HTR-8/SVneo (cell line): ENCODE measurements at regions not wholly inside any gene's neighbourhood (a gene's known extent, or its start where the extent isn't known, plus 50 kb on each side); places are given as distances from the start of the nearest gene placed in this dataset.

ENCODE experiments used
- DNase-seq: peaks from one replicate; pipeline ENCODE4 v3.0.0; 2011; ENCODE audit warnings: low spot score, mixed read lengths; ENCODE audit not compliant: insufficient read length
- FAIRE-seq: peaks from 2 replicates; lab custom pipeline; 2011; peaks lifted over from hg19 to GRCh38; lab: Jason Lieb, UNC

- FAIRE-seq (no peak), DNase-seq (no peak)
Measured at GRCh38 chr4:184941671-184942418, 76.4 kb upstream of the HELT start.

GRCh38 chr4:184942444-184943425 lies 75.6 kb upstream of the HELT start:
- FAIRE-seq (no peak), DNase-seq (no peak)

DNA sequence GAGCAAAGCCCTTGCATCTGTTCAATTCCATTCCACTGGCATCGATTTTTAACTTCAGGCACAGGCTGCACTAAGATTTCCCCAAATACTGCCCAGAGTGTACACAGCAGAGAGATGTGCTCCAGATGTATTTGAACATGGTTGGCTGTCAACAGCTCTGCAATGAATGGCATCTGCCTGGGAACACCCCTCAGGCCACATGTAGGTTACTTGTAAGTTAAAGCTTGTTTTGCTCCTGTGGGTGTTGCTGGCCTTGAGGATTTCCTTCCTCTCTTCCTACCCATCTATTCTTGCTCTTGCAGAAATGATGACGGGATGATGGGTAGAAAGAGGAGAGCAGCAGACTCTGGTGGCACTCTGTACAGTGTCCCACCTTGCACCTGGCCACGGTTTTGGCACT lies 69.3 kb upstream of the HELT start:
- no peak for FAIRE-seq
- DNase-seq, result no peak

GRCh38 chr4:184950117-184950830 lies 68.0 kb upstream of the HELT start:
- DNase-seq (no peak), FAIRE-seq (no peak)

DNA sequence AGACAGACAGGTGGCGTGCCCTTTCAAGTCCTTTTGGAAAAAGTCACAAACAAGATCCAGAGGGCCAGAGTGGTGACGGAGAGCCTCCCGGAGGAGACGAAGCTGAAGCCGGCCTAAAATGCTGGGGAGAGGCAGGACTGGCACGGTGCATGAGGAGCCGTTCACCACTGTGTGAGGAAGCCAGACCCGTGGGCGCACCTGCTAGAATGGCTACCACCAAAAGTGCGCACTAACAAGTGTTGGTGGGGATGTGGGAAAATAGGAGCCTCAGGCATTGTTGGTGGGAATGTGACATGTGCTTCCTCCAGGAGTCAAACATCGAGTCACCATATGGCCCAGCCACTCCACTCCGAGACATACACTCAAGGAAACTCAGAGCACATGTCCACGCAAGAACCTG lies 67.4 kb upstream of the HELT start:
- FAIRE-seq, result no peak
- no peak for DNase-seq

- FAIRE-seq (no peak), DNase-seq (no peak)
Measured at GRCh38 chr4:184951668-184952160, 66.6 kb upstream of the HELT start.

- FAIRE-seq, result no peak
Measured at GRCh38 chr4:184952522-184952921, 65.8 kb upstream of the HELT start.

GRCh38 chr4:184953421-184953945 lies 64.8 kb upstream of the HELT start:
- FAIRE-seq (no peak), DNase-seq (no peak)

More at GRCh38 chr4:184952522-184952921, 65.8 kb upstream of the HELT start:
- no peak for DNase-seq

DNA sequence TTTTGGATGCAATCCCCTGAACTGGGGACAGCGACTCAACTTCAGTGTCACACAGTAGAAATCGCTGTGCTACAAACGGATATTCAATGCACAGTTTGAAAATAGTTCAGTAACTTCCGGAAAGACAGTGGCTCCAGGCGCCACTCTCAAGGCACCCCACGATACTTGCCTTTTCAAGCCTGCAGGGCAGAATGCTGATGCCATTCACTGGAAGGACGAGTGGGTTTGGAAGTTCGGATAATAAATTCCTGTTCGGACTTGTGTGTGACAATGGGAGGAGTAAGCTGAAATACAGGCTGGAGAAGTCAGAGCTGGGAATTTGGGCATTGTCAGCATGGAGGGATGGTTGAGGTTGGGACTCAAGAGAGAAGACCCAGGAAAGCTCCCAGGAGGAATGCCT lies 64.3 kb upstream of the HELT start:
- FAIRE-seq (no peak), DNase-seq (no peak)

DNA sequence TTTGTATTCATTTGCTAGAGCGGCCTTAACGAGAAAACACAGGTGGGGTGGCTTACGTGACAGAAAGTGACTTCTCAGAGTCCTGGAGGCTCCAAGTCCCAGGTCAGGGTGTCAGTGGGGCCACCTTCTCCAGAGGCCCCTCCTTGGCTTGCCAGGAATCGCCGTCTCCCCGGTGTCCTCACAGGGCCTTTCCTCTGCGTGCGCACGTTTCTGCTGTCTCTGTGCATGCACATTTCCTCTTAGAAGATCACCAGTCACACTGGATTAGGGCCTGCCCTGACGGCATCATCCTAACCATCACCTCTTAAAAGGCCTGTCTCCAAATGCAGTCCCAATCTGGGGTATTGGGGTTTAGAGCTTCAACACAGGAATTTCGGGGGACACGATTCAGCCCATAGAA lies 63.8 kb upstream of the HELT start:
- DNase-seq (no peak), FAIRE-seq (no peak)

- FAIRE-seq (no peak), DNase-seq (no peak)
Measured at GRCh38 chr4:184955116-184955515, 63.2 kb upstream of the HELT start.

- no peak for FAIRE-seq
- DNase-seq, result no peak
Measured at GRCh38 chr4:184955636-184956035, 62.7 kb upstream of the HELT start.

DNA sequence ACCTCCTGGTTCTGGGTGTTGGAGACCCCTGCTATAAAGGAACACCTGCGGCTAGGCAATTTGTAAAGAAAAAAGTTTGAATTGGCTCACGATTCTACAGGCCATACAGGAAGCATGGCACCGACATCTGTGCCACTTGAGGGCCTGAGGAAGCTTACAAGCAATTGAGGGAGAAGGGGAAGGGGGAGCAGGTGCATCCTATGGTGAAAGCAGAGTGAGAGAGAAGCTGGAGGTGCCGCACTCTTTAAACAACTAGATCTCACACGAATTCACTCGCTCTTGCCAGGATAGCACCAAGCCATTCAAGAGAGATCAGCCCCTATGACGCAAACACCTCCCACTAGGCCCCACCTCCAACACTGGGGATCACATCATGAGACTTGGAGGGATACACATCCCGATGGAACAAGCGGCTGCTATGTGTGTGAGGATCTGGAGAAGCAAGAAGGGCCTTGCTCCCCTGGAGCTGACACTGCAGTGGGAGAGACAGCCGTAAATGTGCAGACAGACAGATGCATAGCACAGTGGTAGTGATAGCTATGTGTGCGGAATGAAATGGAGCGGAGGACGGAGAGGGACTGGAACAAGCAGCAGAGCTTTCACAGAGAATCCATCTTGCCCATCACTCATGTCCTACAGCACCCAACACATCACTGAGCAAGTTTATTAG lies 60.7 kb upstream of the HELT start:
- DNase-seq (no peak), FAIRE-seq (no peak)

- no peak for FAIRE-seq
- DNase-seq, result no peak
Measured at GRCh38 chr4:184958127-184958922, 60.0 kb upstream of the HELT start.

DNA sequence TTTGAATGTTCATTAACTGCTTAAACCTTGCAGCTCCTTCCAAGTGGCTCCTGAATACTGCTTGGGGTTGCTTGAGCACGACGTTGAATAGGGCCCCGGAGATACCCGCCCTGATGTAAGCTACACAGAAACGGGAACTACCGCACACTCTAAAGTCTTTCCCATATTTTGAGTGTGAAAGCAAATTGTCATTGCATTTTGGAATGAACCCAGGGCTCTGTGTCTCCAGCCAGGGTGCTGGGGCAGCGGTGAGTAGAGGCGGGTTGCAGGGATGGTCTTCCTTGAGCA lies 59.4 kb upstream of the HELT start:
- no peak for FAIRE-seq
- DNase-seq, result no peak

DNA sequence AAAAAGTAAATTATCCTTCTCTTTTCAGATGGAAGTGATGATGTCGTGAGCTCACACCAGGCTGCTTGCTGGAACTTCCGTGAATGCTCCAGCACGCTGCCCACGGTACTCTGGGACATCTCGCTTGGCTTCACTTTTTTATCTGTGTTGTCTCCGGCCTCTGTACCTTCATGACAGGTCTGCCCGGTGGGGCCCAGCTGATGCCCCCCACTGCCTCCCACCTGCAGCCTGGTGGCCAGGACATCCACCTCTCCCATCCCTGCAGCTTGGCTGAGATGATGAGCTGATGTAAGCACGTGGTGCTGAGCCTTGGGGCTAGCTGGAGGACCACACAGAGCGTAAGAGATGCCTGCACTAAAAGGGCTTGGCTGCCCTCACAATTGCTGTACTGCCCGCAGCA lies 59.0 kb upstream of the HELT start:
- DNase-seq, result no peak
- no peak for FAIRE-seq

DNA sequence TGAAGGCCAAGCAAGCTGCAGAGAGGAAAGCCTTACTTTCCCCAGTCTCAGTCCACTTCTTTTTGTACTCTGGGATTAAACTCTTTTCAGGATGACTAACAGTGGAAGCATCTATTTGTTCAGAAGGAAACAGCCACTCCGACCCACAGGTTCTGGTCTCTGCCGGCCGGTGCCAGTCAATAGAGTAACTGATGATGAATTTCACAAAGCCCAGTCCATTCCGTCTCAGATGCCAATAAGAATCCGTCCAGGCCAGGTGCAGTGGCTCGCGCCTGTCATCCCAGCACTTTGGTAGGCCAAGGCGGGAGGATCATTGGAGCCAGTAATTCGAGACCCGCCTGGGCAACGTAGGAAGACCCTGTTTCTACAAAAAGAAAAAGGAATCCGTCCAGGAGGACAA lies 58.5 kb upstream of the HELT start:
- FAIRE-seq (no peak), DNase-seq (no peak)

GRCh38 chr4:184960505-184960971 lies 57.8 kb upstream of the HELT start:
- FAIRE-seq, result no peak
- DNase-seq, result no peak

- DNase-seq (no peak), FAIRE-seq (no peak)
Measured at GRCh38 chr4:184961660-184962059, 56.6 kb upstream of the HELT start.
